ENCODE measurements at regions not wholly inside any gene's neighbourhood (a gene's known extent, or its start where the extent isn't known, plus 50 kb on each side); places are given as distances from the start of the nearest gene placed in this dataset.
A peak's percentile ranks its signal among the peaks of the same experiment; 100 is the strongest.
"Not testable (repeated sequence)": the region's sequence is repeated elsewhere in the genome, so short reads cannot be mapped to it uniquely, and the experiment has no call there.

DNA sequence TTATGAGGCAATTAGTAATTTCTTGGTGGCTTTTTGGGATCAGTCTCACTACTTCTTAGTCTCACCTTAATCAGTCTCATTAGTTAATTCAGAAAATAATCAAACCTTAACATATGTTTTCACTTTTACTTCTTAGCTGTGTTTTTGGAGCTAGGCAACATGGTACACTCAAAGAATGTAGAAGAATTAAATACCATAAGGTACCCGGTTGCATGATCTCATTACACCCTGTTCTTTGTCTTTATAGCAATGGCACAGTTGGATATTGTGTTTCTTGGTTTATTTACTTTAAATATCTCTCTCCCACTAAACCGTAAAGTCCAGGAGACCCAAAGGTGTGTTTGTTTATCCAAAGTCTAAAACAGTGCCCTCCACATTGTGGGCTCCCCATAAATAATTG lies 132.3 kb downstream of the TNFSF18 start:
- DNase-seq: no peak

DNA sequence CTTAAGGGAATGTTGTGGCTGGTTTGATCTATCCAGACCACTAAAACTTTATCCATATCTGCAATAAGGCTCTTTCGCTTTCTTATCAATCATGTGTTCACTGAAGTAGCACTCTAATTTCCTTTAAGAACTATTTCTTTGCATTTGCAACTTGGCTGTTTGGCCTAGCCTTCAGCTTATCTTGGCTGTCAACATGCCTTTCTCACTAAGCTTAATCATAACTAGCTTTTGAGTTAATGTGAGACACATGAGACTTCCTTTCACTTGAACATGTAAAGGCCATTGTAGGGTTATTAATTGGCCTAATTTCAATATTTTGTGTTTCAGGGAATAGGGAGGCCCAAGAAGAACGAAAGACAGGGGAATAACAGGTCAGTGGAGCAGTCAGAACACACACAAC lies 124.7 kb downstream of the TNFSF18 start:
- no peak for DNase-seq

DNA sequence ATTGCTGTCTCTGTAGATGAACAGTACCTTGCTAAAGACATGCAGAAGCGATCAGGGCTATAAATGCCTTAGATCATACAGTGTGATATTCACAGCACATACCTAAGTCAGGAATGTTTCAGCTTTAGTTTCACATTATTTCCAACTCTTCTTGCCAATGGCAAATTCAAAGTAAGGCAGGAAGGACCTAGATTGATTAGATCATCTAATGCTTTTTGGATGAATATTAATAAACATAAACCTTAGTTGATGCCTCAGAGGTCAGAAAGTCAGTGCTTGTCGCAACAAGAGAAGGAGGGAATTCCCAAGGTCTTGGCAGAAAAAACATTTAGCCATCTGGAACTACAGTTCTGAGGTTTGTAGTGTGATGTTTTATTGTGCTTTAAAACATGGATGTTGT lies 122.3 kb downstream of the TNFSF18 start:
- DNase-seq: peak; percentile 10

DNA sequence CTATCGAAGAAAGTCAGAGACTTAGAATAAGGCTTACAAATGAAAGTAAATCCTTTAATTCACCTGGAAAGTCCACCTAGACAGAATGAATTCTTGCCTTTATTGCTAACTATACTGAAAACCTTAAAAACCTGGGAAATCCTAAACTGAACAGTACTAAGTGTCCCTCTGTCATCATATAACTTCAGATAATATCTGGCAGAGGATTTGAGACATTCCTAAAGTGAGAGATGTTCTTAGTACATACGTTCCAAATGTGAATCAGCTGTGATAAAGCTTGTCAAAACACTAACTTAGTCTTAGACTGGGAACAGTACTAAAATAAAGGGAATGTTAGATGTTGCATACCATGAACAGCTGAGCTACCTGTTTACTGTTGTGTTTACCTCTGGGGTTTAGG lies 121.7 kb downstream of the TNFSF18 start:
- DNase-seq: no peak

DNA sequence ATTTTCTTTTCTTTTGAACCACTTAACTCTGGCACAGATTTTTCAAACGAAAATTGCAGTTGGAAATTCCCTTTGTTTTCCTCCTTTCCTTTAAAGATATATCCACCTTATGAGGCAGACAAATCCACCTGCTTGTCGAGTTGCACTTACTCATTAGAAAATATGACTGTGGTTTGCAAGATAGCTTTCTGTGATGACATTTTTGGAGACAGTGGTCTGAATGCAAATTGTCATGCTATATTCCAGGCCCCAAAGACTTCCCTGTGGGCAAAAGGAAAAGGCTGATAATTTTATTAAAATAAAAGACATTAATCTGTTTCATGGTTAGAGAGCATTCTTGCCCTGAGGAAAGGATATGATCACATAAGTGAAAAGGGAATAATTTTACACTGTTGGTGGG lies 120.6 kb downstream of the TNFSF18 start:
- DNase-seq: no peak

DNA sequence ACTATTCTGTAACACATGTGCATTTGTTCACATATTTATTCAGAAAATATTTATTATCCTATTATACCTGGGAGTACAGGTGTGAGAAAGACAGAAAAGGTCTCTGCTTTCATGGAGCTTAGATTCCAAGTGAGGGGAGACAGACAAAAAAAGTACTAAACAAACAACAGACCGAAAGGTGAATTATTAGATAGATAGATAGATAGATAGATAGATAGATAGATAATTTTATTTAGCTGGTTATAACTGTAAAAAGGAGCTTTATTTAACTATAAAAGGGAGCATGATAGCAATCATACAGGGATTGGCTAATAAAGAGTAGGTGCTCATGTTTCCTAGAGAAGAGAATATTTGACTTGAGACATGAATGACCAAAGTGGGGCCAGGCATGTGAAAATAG lies 119.4 kb downstream of the TNFSF18 start:
- no peak for DNase-seq

DNA sequence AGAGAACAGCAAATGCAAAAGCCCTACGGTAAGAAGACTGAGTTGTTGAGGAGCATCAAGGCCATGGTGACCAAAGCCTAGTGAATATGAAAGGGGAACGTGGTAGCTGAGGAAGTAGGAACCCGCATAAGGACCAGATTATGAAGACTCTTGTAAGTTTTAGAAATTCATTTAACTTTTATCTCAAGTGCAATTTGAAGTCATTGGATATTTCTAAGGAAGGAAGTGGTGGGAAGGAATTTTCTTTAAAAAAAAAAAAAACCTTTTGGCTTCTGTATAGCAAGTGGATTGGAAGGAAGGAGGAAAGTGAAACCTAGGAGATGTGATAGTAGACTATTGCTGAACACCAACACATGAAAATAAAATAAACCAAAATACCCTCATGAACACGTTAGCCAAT lies 119.0 kb downstream of the TNFSF18 start:
- no peak for DNase-seq

DNA sequence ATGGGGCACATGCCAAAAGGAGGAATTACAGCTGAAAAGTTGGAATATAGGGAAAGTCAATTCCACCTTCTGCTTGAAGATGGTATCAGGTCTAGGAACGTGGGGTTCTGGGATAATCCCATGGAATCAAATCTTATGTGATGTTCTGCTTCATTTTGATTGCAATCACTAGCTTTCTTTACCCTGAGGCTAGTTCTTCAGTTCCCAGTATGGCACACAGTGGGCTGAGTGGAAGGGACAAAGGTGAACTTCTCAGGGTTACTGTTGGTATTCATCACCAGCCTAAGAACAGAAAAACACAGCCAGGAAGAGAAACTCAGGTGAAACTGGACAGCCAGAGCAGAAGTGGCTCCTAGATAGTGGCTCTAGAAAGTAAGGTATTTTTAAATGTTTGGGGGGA lies 117.8 kb downstream of the TNFSF18 start:
- DNase-seq: no peak

DNA sequence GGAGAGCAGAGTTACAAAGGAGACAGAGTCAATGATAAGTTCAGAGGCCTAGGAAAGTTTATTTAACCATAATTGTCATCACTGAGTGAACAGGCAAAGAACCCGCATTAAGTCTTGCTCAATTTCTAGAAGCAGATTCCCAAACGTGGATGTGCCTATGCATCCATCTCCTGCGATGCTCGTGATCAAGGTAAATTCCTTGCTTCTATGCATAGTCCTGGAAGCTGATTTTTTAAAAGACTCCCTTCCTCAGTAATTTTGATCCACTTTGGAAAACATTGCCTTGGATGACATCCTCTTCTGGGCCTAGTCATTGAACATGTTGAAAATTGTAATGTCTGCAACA lies 116.4 kb downstream of the TNFSF18 start:
- DNase-seq: no peak

DNA sequence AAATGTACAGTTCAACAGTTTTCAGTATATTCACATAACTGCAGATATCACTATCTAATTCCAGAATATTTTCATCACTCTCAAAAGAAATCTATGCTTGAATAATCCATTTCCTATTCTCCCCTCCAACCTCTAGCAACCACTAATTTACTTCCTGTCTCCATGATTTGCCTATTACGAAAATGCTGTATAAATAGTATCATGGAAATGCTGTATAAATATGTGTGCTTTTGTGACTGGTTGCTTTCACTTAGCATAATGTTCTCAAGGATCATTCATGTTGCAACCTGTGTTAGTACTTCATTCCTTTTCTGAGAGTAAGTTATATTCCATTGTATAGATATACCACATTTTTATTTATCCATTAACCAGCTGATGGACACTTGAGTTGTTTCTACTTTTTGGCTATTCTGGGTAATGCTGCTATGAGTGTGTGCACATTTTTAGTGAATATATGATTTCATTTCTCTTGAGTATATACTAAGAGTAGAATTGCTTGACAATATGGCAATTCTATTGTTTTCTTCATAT lies 115.6 kb downstream of the TNFSF18 start:
- no peak for DNase-seq

DNA sequence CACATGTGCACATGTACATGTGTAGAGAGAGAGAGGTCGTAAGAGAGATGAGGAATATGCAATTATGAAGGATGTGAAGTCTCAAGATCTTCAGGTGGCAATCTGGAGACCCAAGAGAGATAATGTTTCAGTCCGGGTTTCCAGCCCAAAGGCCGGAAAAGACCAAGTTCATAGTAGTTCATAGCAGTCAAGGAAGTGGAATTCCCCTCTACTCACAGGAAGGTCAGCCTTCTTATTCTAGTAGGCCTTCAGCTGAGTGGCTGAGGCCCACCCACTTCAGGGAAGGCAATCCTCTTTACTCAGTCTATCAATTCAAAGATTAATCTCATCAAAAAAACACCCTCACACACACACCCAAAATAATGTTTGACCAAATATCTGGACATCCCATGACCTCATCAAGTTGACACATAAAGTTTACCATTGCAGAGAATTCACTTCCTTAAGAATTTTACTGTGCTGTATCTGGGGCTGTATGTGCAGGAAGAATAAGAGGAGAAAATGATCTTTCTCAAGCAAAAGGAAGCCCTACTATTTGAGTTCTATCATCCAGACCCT lies 114.6 kb downstream of the TNFSF18 start:
- DNase-seq: no peak

DNA sequence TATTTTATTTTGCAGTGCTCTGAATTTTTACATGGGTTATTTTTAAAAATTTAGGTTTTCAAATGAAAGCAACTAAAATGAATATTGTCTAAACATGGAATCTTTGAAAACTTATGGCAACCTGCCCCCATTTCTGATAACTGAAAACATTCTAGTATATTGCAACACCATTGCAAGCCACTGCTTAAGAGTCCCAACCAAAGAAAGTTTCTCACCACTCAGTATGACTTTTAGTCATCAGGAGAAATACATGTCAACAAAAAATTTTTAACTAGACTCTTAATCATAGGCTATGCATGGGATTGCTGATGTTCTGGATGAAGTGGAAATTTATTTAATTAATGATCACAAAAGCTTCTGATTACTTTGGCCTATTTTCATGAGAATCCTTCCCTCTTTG lies 112.1 kb downstream of the TNFSF18 start:
- no peak for DNase-seq

DNA sequence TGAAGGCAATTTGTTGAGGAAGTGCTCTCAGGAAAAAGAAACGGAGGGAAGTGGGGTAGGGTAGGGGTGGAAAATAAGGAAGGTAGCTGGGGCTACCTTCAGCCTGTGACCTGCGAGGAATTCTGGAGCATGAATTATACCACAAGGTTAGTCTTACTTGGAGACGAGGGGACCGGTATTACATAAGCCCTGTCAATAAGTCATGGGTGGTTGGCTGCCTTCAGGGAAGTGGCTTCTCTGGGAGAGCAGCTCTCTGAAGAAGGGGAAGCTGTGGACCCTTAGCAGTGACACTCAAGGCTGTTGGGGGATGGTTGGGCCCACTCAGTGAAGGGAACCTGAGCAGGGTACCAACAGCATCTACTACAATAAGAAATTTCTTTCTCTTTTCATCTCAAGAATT lies 111.3 kb downstream of the TNFSF18 start:
- DNase-seq: no peak

DNA sequence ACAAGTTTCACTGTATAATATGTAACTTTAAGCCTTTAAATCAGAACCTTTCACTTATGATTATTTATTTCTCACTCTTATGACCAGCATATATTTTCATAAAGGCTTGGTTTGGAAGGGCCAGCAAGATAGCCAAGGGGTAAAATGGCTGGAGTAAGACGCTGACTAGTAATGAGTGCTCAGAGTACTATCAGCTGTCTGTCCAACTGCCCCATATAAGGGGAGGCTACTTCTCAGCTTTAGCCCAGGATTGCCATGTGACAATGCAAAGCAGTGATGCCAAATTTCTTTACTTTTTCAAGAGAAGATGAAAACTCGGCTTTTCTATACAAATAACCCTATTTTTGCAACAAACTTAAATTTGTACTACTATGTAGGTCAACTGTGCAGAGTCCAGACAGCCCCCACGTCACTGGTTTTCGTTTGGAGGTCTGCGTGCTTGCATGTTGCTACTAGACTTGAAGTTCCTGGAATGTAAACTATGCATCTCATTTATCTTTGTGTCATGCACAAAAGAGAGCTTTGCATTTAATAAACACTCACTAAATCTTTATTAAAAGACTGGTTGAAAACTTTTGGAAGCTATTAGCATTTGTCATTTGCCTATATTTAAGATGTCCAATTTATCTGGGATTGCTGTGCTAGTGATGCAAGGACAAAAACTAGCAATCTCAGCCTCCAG lies 110.4 kb downstream of the TNFSF18 start:
- DNase-seq: no peak

DNA sequence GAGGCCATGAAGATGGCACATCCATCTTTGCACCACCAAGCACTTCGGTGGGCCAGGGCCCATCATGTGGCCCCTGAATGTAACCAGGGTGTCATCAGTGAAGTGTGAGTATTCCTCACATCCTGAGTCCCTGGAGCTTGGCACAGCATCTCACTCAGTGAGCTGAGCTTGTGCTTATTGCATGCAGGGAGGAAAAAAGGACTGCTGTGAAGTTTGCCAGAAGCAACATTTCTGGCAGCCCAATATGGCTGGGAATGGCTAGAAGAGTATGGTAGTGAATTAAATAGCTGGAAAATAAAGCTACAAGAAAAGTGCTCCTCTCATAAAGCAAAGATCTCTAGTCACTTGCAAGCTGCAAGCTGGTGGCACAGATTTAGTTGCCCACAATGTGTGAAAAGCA lies 109.3 kb downstream of the TNFSF18 start:
- DNase-seq: no peak

DNA sequence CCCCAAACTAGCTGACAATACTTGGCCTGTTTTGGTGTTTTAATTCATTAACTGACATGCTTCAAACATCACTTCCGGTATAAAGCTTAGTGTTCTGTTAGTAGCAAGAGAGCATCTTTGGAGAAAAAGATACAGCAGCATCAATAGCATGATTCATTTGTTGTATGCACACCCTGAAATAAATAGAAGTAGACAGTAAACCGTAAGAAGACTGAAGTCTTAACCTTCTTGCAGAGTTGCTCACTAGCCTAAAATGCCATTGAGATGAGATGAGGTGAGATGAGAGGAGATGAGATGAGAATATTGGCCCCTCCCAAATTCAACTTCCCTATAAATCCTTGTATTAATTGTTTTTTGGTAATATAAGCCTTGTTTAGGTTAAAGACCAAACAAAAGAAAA lies 108.8 kb downstream of the TNFSF18 start:
- no peak for DNase-seq

DNA sequence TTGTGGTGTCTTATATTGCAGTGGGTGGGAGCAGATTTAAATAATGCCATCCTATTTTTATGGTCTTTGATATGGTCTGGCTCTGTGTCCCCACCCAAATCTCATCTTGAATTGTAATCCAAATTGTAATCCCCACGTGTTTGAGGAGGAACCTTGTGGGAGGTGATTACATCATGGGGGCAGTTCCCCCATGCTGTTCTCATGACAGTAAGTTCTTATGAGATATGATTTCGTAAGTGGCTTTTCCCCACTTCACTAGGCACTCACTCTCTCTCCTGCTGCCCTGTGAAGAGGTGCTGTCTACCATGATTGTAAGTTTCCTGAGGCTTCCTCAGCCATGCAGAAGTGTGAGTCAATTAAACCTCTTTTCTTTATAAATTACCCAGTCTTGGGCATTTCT lies 107.6 kb downstream of the TNFSF18 start:
- DNase-seq: not testable (repeated sequence)

DNA sequence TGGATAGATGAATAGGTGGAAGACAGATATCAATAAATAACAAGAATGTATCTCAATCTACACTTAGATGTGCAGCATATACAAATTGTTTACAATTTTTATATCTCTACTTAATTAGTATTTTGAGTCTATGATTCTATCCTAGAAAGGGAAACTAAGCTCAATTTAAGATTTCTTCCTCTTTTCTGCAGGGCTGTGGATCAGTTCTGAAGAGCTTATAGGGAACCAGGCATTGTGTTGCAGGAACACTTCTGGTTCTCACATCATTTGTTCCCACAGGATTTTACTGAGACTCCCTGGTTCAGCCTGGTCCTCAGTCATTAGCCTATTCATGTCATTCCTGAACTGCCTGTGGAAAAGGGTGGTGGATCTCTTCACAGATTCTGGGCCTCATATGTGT lies 105.8 kb downstream of the TNFSF18 start:
- no peak for DNase-seq

DNA sequence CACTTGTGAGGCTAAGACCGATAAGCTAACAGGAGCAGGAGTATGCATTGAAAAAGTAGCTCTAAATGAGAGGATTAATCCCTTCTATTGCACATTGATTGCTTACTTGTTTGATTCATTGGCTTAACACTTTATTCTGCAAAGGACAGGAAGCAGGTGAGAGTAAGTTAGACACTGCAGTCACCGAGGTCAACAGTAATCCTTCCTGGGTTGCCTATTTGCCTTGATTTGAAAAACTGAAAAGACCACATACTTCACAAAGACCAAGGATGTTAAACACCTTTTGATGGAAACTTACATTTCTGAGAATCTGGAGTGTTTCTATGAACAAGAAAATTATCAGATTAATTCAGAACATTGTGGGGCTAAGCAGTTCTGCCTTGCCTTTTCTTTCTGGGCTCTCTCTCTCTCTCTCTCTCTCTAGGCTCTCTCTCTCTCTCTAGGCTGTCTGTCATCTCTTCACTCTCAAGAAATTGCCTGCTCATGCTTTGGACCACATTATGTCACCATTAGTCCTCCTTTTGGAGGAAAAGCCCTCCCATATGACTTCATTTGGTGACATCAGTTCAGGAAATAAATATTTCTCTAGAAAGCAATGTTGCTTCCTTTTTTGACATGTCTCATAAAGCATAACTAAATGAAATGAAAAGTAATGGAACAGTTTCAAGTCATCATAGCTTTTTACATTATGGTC lies 103.8 kb downstream of the TNFSF18 start:
- DNase-seq: no peak

DNA sequence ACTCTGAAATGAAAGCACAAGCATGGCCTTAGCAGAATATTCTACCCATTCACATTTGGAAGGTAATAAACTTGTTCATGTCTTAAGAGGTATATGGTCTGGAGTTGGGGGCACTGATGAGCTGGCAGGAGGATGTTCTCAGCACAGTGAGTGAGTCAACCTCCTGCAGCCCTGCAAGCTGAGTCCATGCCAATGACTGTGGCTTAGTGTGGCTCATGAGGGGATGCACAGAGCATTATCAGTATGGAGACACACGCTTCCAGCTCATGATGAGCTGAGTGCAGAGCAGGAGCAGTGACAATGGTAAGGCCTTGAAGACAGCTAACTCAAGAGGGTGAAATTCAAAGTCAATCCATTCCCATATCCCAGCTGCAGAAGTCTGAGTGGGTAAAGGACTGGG lies 102.3 kb downstream of the TNFSF18 start:
- no peak for DNase-seq

DNA sequence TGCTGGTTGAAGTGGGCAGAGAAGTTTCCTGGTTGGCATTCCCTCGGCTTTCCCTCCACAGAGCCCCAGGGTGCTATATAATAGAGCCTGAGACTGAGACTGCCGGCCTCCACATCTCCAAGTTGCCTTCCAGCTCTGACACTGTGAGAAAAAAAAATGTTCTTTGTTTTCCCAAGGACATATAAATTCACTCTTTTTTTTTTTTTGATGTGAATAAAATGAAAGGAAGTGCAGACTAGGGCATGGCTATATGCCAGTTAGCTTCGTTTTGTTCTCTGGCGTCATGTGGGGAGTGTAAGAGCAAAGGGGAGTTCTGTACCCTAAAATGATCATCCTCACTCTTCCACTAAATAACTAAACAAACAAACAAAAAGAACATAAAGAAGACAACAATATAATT lies 101.6 kb downstream of the TNFSF18 start:
- no peak for DNase-seq

DNA sequence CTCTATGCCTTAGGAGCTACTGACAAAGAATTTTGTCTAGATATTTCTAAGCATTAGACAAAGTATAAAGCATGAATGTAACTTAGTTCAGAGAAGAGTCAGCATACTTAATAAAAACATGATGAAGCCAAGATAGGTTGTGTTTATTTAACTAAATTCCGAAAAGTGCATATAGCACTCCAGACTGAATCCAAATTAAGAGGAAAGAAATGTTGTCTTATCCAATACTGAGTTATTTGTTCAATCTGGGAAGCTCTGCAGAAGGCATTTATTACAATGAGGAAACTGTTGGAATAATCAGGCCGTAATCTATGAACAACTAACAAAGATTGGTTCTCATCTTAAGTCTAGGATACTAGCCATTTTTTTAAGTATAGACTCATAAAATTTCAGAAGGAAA lies 100.2 kb downstream of the TNFSF18 start:
- no peak for DNase-seq

DNA sequence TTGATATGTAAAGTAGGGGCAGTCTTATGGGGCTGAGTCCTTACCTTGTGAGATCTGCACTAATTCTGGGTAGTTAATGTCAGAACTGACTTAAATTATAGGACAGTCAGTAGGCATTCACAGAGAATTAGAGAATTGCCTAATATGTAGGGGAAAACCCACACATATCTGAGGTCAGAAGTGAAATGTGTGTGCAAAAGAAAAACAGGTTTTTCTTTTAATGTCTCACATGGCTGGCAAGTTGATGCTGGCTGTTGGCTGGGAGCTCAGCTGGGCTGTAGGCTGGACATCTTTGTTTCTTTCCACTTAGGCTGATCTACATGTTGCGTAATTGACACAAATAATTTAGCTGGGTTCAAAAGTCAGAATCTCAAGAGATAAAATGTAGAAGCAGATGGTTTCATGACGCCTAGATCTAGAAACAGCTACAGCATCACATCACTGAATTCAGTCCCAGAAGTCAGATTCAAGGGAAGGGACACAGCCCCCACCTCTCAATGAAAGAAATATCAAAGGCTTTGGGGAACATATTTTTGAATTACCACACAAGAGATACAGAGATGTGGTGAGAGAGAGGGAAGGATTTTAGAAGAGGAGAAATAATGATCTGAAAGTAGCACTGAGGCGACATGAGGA lies 98.9 kb downstream of the TNFSF18 start:
- DNase-seq: no peak

DNA sequence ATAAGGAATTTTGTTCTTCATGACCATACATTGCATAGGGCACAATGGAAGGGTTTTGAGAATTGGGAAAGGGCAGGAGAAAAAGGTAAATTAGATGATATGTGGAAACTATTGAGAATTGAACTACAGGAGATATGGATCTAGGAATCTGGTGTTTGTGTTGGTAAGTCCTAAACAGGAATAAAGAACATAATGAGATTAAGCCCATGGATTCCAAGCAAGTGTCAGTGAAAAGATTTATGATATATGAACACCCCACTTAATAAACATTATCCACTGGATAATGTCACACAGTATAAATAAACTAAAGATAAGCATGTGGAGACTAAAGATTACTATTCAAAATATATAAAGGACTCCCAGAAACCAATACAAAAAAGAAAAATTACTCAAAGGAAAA lies 98.2 kb downstream of the TNFSF18 start:
- no peak for DNase-seq

Measured in skin of body (tissue), 1 donor.